ENCODE measurements at regions not wholly inside any gene's neighbourhood (a gene's known extent, or its start where the extent isn't known, plus 50 kb on each side); places are given as distances from the start of the nearest gene placed in this dataset.
A peak's percentile ranks its signal among the peaks of the same experiment; 100 is the strongest.

DNA sequence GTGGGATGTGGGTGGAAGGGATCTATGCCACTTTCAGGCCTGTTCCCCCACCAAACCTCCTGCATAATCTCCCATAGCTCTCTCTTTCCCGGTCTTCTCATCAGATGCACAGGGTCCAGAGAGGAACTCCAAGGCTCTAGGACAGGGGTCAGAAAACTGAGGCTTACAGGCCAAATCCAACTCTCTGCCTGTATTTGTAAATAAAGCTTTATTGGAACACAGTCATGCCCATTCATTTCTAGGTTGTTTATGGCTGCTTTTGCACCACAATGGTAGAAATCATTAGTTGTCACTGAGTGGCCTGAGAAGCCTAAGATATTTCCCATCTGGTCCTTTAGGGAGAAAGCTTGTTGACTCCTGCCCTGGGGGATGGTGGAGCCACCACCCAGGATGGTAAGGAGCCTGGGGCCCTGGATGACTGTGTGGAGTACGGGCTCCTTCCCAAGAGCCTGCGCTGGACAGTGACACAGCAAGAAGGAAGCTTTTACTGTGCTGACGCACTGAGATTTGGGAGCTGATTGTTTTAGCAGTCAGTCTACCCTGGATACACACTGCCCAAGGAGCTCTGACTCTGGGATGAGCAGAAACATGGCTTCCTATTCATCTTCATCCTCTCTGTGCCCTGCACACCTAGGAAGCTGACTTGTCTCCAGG lies 64.0 kb upstream of the RAPGEF1 start:
- DNase-seq (ENCODE audit: low spot score, unreplicated experiment) = no peak
- no peaks in the 10 kb centered on the region for H3K9me3 Mint-ChIP-seq (ENCODE audit: low read depth)
- no peak overlapping the region for H3K27ac Mint-ChIP-seq
- peaks cover 26% of the 10 kb centered on the region for H3K4me1 Mint-ChIP-seq (ENCODE audit: low read depth)
- H3K4me3 Mint-ChIP-seq (ENCODE audit: low read depth) = no peak overlapping the region
- no peaks in the 10 kb centered on the region for H3K36me3 Mint-ChIP-seq (ENCODE audit: insufficient read depth)
- H3K27me3 Mint-ChIP-seq = peaks cover 9% of the 10 kb centered on the region
- TF ChIP-seq, protein P1, sequence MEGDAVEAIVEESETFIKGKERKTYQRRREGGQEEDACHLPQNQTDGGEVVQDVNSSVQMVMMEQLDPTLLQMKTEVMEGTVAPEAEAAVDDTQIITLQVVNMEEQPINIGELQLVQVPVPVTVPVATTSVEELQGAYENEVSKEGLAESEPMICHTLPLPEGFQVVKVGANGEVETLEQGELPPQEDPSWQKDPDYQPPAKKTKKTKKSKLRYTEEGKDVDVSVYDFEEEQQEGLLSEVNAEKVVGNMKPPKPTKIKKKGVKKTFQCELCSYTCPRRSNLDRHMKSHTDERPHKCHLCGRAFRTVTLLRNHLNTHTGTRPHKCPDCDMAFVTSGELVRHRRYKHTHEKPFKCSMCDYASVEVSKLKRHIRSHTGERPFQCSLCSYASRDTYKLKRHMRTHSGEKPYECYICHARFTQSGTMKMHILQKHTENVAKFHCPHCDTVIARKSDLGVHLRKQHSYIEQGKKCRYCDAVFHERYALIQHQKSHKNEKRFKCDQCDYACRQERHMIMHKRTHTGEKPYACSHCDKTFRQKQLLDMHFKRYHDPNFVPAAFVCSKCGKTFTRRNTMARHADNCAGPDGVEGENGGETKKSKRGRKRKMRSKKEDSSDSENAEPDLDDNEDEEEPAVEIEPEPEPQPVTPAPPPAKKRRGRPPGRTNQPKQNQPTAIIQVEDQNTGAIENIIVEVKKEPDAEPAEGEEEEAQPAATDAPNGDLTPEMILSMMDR (IDR thresholded peaks at IDR 0.05; ENCODE audit: unreplicated experiment) = no peak

DNA sequence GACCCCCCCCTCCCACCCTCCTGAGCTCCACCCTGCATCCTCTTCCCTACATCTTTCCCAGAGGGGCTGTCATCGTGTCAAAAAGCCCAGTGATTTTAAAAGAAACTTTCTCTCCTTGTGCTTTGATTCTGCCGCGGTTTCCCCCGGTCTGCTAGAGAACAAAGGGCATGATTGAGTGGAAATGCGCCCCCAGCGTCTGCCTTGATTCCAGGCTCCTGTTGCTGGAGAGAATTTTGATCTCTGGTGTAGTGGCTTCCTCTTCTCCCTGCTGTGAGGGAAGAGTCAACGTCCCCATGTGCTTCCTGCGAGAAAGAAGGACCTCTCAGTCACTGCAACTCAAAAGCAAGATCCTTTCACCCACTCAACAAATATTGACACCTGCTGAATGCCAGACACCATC lies 61.9 kb upstream of the RAPGEF1 start:
- Mint-ChIP-seq H3K27ac (no peak overlapping the region), H3K4me1 (ENCODE audit: low read depth) (peaks cover 13% of the 10 kb centered on the region)
- no peak for DNase-seq (ENCODE audit: low spot score, unreplicated experiment)

GRCh38 chr9:131800843-131801242 lies 61.0 kb upstream of the RAPGEF1 start:
- H3K9me3 Mint-ChIP-seq (ENCODE audit: low read depth) = no peaks in the 10 kb centered on the region
- H3K4me1 Mint-ChIP-seq (ENCODE audit: low read depth) = peaks cover 5% of the 10 kb centered on the region
- no peak overlapping the region for H3K27ac Mint-ChIP-seq
- H3K36me3 Mint-ChIP-seq (ENCODE audit: insufficient read depth) = no peaks in the 10 kb centered on the region
- peaks cover 27% of the 10 kb centered on the region for H3K27me3 Mint-ChIP-seq
- no peak overlapping the region for H3K4me3 Mint-ChIP-seq (ENCODE audit: low read depth)
- DNase-seq (ENCODE audit: low spot score, unreplicated experiment) = no peak
- TF ChIP-seq, protein P1 (IDR thresholded peaks at IDR 0.05; ENCODE audit: unreplicated experiment) = no peak

More for the DNA sequence above, 61.9 kb upstream of the RAPGEF1 start:
- Mint-ChIP-seq H3K4me3 (ENCODE audit: low read depth) (no peak overlapping the region), H3K9me3 (ENCODE audit: low read depth) (no peaks in the 10 kb centered on the region), H3K36me3 (ENCODE audit: insufficient read depth) (no peaks in the 10 kb centered on the region), H3K27me3 (peaks cover 23% of the 10 kb centered on the region)
- TF ChIP-seq, protein P1 (IDR thresholded peaks at IDR 0.05; ENCODE audit: unreplicated experiment) = peak; percentile 15

- Mint-ChIP-seq H3K4me1 (ENCODE audit: low read depth) (peaks cover under 1% of the 10 kb centered on the region), H3K27me3 (peaks cover 31% of the 10 kb centered on the region), H3K27ac (no peak overlapping the region), H3K9me3 (ENCODE audit: low read depth) (no peaks in the 10 kb centered on the region), H3K36me3 (ENCODE audit: insufficient read depth) (no peaks in the 10 kb centered on the region), H3K4me3 (ENCODE audit: low read depth) (no peak overlapping the region)
- TF ChIP-seq, protein P1 (IDR thresholded peaks at IDR 0.05; ENCODE audit: unreplicated experiment) = no peak
- no peak for DNase-seq (ENCODE audit: low spot score, unreplicated experiment)
These were observed 60.5 kb upstream of the RAPGEF1 start for GRCh38 chr9:131800366-131800765.

DNA sequence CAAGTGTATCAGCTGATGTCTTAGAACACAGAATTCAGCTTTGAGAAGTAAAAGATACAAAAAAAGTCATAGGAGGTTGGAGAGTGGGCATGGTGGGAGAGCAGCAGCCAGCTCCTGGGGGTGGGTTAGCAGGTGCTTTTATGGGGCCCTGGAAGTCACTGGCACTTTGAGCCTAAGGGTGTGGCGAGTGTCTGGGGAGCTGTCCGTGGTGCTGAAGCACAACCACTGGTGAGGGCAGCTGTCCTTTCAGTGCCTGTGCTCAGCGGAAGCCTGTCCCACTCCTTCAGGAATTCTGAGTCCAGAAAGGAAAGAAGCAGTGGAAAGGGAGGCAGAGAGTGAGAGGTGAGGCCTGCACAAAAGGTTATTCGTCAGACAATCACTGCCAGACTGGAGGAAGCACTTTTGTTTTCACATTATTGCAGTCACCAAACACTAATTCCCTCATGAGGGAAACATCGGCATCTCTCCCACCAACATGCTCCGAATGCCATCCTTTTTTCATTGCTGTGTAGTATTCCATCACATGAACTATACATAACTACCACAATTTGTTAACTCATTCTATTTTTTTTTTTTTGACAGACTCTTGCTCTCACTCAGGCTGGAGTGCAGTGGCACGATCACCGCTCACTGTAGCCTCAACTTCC lies 59.4 kb upstream of the RAPGEF1 start:
- peak; percentile 78 for DNase-seq (ENCODE audit: low spot score, unreplicated experiment)
- TF ChIP-seq, protein P1 (IDR thresholded peaks at IDR 0.05; ENCODE audit: unreplicated experiment) = no peak
- Mint-ChIP-seq H3K9me3 (ENCODE audit: low read depth) (no peaks in the 10 kb centered on the region), H3K27me3 (peaks cover 42% of the 10 kb centered on the region), H3K4me3 (ENCODE audit: low read depth) (no peak overlapping the region), H3K27ac (no peak overlapping the region), H3K36me3 (ENCODE audit: insufficient read depth) (no peaks in the 10 kb centered on the region), H3K4me1 (ENCODE audit: low read depth) (no peaks in the 10 kb centered on the region)

Data from progenitor cell of endocrine pancreas (in vitro differentiated cells).